ENCODE measurements at regions not wholly inside any gene's neighbourhood (a gene's known extent, or its start where the extent isn't known, plus 50 kb on each side); places are given as distances from the start of the nearest gene placed in this dataset.

- Histone ChIP-seq H3K27me3 (ENCODE audit: control insufficient read depth, insufficient read depth, low read length) (no peaks in the 10 kb centered on the region), H2BK15ac (ENCODE audit: low read depth, low read length) (peak overlapping the region; percentile 66; the same call in 2 of the 3 replicates), H3K14ac (replicated peaks; ENCODE audit: low read depth, low read length) (peak overlapping the region; percentile 31; the same call in 1 of the 2 replicates), H2AK9ac (replicated peaks; ENCODE audit: low read depth, low read length, poor library complexity) (no peak overlapping the region), H3K4me2 (ENCODE audit: low read depth, low read length) (no peak overlapping the region), H2AK5ac (ENCODE audit: low read depth, low read length) (no peak overlapping the region), H2AFZ (replicated peaks; ENCODE audit: low read length, poor library complexity) (no peak overlapping the region), H2BK5ac (ENCODE audit: low read depth, low read length, poor library complexity, severe bottlenecking) (no peak overlapping the region), H3K27ac (ENCODE audit: insufficient read depth, low read length) (peak overlapping the region; percentile 31; the same call in 1 of the 2 replicates), H2BK120ac (ENCODE audit: low read depth, low read length) (peak overlapping the region; percentile 83), H3K9ac (ENCODE audit: low read depth, low read length) (no peak overlapping the region), H3K9me1 (ENCODE audit: insufficient read depth, low read length) (peaks cover 5% of the 10 kb centered on the region), H4K8ac (ENCODE audit: low read depth in 2 of 2, low read length in 2 of 2) (peak overlapping the region in 1 of 2 experiments; percentile 41; a peak in 3 of 4 replicates), H3K9me3 (ENCODE audit: control insufficient read depth, insufficient read depth, low read length) (no peaks in the 10 kb centered on the region), H4K91ac (ENCODE audit: insufficient read depth, low read depth, low read length) (peak overlapping the region; percentile 87), H4K20me1 (ENCODE audit: insufficient read depth, low read length) (no peaks in the 10 kb centered on the region), H2BK20ac (ENCODE audit: low read depth, low read length) (peak overlapping the region; percentile 70; the same call in 1 of the 2 replicates), H4K5ac (ENCODE audit: low read depth, low read length) (no peak overlapping the region), H3K79me1 (ENCODE audit: low read depth in 1 of 2, low read length in 2 of 2) (no peaks in the 10 kb centered on the region), H3K23ac (ENCODE audit: low read depth, low read length) (peak overlapping the region; percentile 19; the same call in 1 of the 2 replicates), H3K4me1 (ENCODE audit: control insufficient read depth, insufficient read depth, low read length) (peaks cover 10% of the 10 kb centered on the region), H3K4me3 (ENCODE audit: insufficient read depth, low read depth, low read length) (no peak overlapping the region), H3K18ac (ENCODE audit: low read depth, low read length) (peak overlapping the region; percentile 22; the same call in 1 of the 2 replicates), H3K36me3 (ENCODE audit: control insufficient read depth, insufficient read depth, low read length) (no peaks in the 10 kb centered on the region), H3K56ac (ENCODE audit: extremely low read depth, insufficient read depth, low read length) (no peak overlapping the region), H3K4ac (ENCODE audit: low read depth, low read length) (peak overlapping the region; percentile 44; the same call in 1 of the 2 replicates)
- DNase-seq, result no peak
- CTCF ChIA-PET, result interaction anchor here (0.9 to 1.7 kb wide), 2 partner anchors 13 to 18 kb away, joined by 3 to 9 read pairs; no protein-coding TSS in a partner anchor
- TF ChIP-seq CHD1 (IDR thresholded peaks at IDR 0.05; ENCODE audit: low read depth, low read length) (no peak), RFX5 (IDR thresholded peaks at IDR 0.05; ENCODE audit: low read depth, low read length) (no peak), POLR2A (IDR thresholded peaks at IDR 0.05; ENCODE audit: low read depth, low read length) (no peak), MXI1 (IDR thresholded peaks at IDR 0.05; ENCODE audit: borderline replicate concordance, low read depth, low read length) (no peak), MAFK (IDR thresholded peaks at IDR 0.05; ENCODE audit: low read depth, low read length) (no peak), FOS (IDR thresholded peaks at IDR 0.05; ENCODE audit: low read depth, low read length) (no peak), RCOR1 (IDR thresholded peaks at IDR 0.05; ENCODE audit: insufficient replicate concordance, low read length) (no peak), CEBPB (IDR thresholded peaks at IDR 0.05; ENCODE audit: low read depth, low read length) (no peak)
- no peak for ATAC-seq (ENCODE audit: low read depth)
- BruUV-seq (replicated peaks), result no TSS peak
- no CpG with 5 or more reads among the region's 2 CpGs for WGBS, 2 experiments (ENCODE audit: extremely low coverage in 2 of 2, insufficient read length in 1 of 2)
- POLR2A ChIA-PET (ENCODE audit: unreplicated experiment), result no interaction called here
- intact Hi-C loops (cut with micrococcal nuclease) (no loop called here), dilution Hi-C loops (cut with HindIII; ENCODE audit: low sequenced_read_pairs, unreplicated experiment) (no loop called here), in situ Hi-C loops (cut with MboI; ENCODE audit: low sequenced_read_pairs) (loop anchor here (10.0 kb wide), 1 partner anchor 191 kb away; the partner anchor contains the start of gene TNPO1)
Observed at GRCh38 chr5:72623936-72624335, 116.7 kb upstream of the ZNF366 start.
